ENCODE measurements at regions not wholly inside any gene's neighbourhood (a gene's known extent, or its start where the extent isn't known, plus 50 kb on each side); places are given as distances from the start of the nearest gene placed in this dataset.
"Not testable (repeated sequence)": the region's sequence is repeated elsewhere in the genome, so short reads cannot be mapped to it uniquely, and the experiment has no call there.

DNA sequence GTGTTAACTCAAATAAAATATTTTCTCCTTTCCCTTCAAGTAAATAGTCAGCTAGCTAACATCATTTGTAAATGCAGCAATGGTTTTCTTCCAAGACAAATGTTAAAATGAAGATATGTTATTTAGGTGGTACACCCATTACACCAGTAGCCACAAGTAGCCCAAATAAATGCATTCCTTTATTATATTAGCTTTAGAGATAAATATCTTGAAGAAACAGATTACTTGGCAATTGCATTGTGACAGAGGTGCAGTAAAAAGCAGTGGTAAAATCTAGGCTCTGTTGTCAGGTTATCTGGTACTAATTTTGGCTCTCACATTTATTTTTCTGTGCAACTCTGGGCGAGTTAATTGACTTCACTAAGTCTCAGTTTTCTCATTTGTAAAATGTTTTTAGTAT lies 193.0 kb downstream of the NAA11 start:
- H3K4me3 ChIP-seq (ENCODE audit: low read depth, low read length): no peak overlapping the region
- DNase-seq: no peak
- H3K27ac ChIP-seq: no peak overlapping the region
- TF ChIP-seq, protein P1, sequence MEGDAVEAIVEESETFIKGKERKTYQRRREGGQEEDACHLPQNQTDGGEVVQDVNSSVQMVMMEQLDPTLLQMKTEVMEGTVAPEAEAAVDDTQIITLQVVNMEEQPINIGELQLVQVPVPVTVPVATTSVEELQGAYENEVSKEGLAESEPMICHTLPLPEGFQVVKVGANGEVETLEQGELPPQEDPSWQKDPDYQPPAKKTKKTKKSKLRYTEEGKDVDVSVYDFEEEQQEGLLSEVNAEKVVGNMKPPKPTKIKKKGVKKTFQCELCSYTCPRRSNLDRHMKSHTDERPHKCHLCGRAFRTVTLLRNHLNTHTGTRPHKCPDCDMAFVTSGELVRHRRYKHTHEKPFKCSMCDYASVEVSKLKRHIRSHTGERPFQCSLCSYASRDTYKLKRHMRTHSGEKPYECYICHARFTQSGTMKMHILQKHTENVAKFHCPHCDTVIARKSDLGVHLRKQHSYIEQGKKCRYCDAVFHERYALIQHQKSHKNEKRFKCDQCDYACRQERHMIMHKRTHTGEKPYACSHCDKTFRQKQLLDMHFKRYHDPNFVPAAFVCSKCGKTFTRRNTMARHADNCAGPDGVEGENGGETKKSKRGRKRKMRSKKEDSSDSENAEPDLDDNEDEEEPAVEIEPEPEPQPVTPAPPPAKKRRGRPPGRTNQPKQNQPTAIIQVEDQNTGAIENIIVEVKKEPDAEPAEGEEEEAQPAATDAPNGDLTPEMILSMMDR (IDR thresholded peaks at IDR 0.05; ENCODE audit: low read depth, low read length, missing control alignments): no peak
- H3K27me3 ChIP-seq (replicated peaks): no peaks in the 10 kb centered on the region
- H3K36me3 ChIP-seq (replicated peaks): no peaks in the 10 kb centered on the region
- in situ Hi-C loops (cut with HindIII; ENCODE audit: low pct_ligation_motif_present, low sequenced_read_pairs): no loop called here

DNA sequence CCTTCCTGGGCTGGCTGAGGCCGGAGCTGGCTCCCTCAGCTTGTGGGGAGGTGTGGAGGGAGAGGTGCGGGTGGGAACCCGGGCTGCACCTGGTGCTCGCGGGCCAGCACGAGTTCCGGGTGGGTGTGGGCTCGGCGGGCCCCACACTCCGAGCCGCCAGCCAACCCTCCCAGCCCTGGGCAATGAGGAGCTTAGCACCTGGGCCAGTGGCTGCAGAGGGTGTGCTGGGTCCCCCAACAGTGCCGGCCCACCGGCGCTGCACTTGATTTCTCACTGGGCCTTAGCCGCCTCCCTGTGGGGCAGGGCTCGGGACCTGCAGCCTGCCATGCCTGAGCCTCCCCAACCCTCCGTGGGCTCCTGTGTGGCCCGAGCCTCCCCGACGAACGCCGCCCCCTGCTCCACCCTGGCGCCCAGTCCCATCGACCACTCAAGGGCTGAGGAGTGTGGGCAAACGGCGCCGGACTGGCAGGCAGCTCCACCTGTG lies 182.7 kb upstream of the PAQR3 start:
- no peaks in the 10 kb centered on the region for H3K27me3 ChIP-seq (replicated peaks)
- H3K36me3 ChIP-seq (replicated peaks): no peaks in the 10 kb centered on the region
- TF ChIP-seq, protein P1 (IDR thresholded peaks at IDR 0.05; ENCODE audit: low read depth, low read length, missing control alignments): no peak
- no peak overlapping the region for H3K4me3 ChIP-seq (ENCODE audit: low read depth, low read length)
- in situ Hi-C loops (cut with HindIII; ENCODE audit: low pct_ligation_motif_present, low sequenced_read_pairs): no loop called here
- no peak for DNase-seq
- H3K27ac ChIP-seq: no peak overlapping the region

DNA sequence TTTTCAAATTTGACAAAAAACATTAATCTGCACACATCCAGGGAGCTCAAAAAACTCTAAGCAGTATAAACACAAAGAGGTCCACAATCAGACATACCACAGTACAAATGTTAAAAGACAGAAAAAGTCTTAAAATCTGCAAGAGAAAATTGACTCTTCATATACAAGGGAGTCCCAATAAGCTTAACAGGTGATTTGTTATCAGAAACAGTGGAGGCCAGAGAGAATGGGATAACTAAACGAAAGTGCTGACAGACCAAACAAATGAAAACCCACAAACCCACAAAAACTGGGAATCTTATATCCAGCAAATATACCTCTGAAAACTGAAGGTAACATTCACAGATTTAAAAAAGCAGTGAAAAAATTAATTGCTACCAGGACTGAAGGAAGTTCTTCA lies 182.0 kb upstream of the PAQR3 start:
- Histone ChIP-seq H3K27me3 (replicated peaks) (no peaks in the 10 kb centered on the region), H3K27ac (no peak overlapping the region), H3K4me3 (ENCODE audit: low read depth, low read length) (no peak overlapping the region), H3K36me3 (replicated peaks) (no peaks in the 10 kb centered on the region)
- no peak for DNase-seq
- in situ Hi-C loops (cut with HindIII; ENCODE audit: low pct_ligation_motif_present, low sequenced_read_pairs): no loop called here
- TF ChIP-seq, protein P1 (IDR thresholded peaks at IDR 0.05; ENCODE audit: low read depth, low read length, missing control alignments): no peak

DNA sequence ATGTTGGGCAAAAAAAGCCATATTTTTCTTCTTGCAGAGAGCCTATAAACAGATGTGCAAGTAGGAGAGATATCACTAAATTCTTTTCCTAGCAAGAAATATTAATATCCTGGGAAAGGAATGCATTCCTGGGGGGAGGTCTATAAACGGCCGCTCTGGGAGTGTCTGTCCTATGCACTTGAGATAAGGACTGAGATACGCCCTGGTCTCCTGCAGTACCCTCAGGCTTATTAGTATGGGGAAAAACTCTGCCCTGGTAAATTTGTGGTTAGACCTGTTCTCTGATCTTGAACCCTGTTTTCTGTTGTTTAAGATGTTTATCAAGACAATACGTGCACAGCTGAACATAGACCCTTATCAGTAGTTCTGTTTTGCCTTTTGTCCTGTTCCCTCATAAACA lies 177.8 kb upstream of the PAQR3 start:
- DNase-seq; H3K27ac ChIP-seq; H3K27me3 ChIP-seq (replicated peaks); H3K4me3 ChIP-seq (ENCODE audit: low read depth, low read length); H3K36me3 ChIP-seq (replicated peaks); in situ Hi-C loops (cut with HindIII; ENCODE audit: low pct_ligation_motif_present, low sequenced_read_pairs): not testable (repeated sequence)

DNA sequence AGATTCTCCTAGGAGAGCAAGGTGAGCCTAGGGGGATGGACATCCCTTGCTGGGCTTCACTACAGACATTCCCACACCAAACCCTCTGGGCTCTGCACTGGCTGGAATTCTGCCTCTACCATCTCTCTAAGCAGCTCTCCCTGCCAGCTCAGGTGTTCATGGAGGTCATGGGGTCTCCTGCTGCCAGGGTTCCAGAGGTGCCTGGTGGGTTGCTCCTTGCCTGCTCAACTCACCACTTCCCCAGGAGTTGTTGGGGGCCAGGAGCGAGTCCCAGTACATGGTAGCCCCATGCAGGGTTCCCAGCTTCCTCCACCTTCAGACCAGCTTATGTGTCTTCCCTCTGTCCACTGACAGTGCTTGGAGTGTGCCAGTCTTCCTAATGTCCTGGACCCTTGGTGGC lies 167.8 kb upstream of the PAQR3 start:
- TF ChIP-seq, protein P1 (IDR thresholded peaks at IDR 0.05; ENCODE audit: low read depth, low read length, missing control alignments): no peak
- in situ Hi-C loops (cut with HindIII; ENCODE audit: low pct_ligation_motif_present, low sequenced_read_pairs): no loop called here
- Histone ChIP-seq H3K27me3 (replicated peaks) (no peaks in the 10 kb centered on the region), H3K4me3 (ENCODE audit: low read depth, low read length) (no peak overlapping the region), H3K27ac (no peak overlapping the region), H3K36me3 (replicated peaks) (no peaks in the 10 kb centered on the region)
- DNase-seq: no peak

DNA sequence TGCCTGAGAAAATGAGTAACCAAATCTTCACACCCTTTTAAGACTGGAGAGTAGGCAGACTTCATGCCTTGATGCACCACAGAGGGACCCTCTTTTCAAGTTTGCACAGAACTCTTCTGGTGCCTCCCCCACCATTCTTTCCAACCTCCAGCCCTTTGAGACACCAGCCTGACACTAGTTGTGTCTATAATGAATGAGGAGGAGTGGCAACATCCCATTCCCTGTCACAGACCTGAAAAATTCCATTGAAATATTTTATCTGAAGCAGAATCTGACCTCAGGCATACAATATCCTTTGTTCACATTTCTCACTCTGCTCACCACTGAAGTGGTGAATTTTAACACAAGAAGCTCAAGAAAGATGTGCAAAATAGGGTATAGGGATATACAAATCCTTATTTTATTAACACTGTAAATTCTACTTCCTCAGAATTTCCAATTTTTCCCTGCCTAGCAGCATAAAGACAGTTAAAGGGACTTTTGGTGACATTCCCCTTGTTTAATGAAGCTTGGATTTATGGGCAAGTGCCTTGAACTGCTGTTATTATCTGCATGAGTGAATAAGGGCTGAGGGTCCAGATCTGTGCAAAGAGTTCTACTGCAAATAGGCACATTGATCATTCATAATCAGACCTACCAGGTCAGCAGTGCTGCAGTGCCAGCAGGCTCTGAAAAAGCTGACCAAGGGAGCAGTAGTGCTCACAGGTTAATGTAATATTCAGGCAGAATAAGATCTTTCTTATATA lies 149.9 kb upstream of the PAQR3 start:
- TF ChIP-seq, protein P1 (IDR thresholded peaks at IDR 0.05; ENCODE audit: low read depth, low read length, missing control alignments): no peak
- no peaks in the 10 kb centered on the region for H3K36me3 ChIP-seq (replicated peaks)
- no peak overlapping the region for H3K27ac ChIP-seq
- in situ Hi-C loops (cut with HindIII; ENCODE audit: low pct_ligation_motif_present, low sequenced_read_pairs): no loop called here
- no peak overlapping the region for H3K4me3 ChIP-seq (ENCODE audit: low read depth, low read length)
- H3K27me3 ChIP-seq (replicated peaks): no peaks in the 10 kb centered on the region
- DNase-seq: no peak
